Thyroid gland (tissue), 4 donors: ENCODE measurements at regions not wholly inside any gene's neighbourhood (a gene's known extent, or its start where the extent isn't known, plus 50 kb on each side); places are given as distances from the start of the nearest gene placed in this dataset.

Experiments
- DNase-seq, 2 donors: peaks; one replicate each; pipeline ENCODE4 v3.0.0-alpha.2; 2019
- H3K27ac ChIP-seq, 3 donors: fragments of 200-600 bp; sonication (generic); 1 replicate in 2 of 3; 2 replicates in 1 of 3; pipeline ENCODE4 v1.5.1; 2016 to 2019; ENCODE audit warnings: mild to moderate bottlenecking in 1 of 3, moderate library complexity in 1 of 3
- H3K27me3 ChIP-seq: fragments of 200-600 bp; sonication (generic); one replicate; pipeline ENCODE4 v1.5.1; 2019
- H3K36me3 ChIP-seq, 2 donors: fragments of 200-600 bp; sonication (generic); one replicate each; pipeline ENCODE4 v1.5.1; 2016 to 2019
- H3K4me1 ChIP-seq, 2 donors: fragments of 200-600 bp; sonication (generic); one replicate each; pipeline ENCODE4 v1.5.1; 2017 to 2019
- H3K4me3 ChIP-seq, 3 donors: fragments of 200-600 bp; sonication (generic); replicated peaks in 1 of 3; 1 replicate in 2 of 3; 2 replicates in 1 of 3; pipeline ENCODE4 v1.5.1; 2016; ENCODE audit warnings: mild to moderate bottlenecking in 1 of 3
- H3K9me3 ChIP-seq: fragments of 200-600 bp; sonication (generic); one replicate; pipeline ENCODE4 v1.5.1; 2017
- POLR2A ChIP-seq, 2 donors: fragments of 450-650 bp; IDR thresholded peaks; one replicate each; pipeline ENCODE4 v1.6.1; 2017; ENCODE audit warnings: antibody characterized with exemption in 2 of 2, mild to moderate bottlenecking in 2 of 2, moderate library complexity in 1 of 2
- WGBS, 2 donors: methylation state at CpG; one replicate each; pipeline ENCODE4 v1.1.5; 2017; 5-methylcytosine and 5-hydroxymethylcytosine counted together
- intact Hi-C: fragments of 100-400 bp; cut with DNase I; formaldehyde crosslinking; loops from one replicate; pipeline ENCODE4 v1.15.1; 2023
- TF ChIP-seq, protein P1 (sequence below), 6 experiments: fragments of 200-600 bp in 3 of 6; fragments of 450-650 bp in 3 of 6; sonication (generic) in 3 of 6; IDR thresholded peaks; one replicate each; pipeline ENCODE4 v1.5.1; 2016 to 2019; ENCODE audit warnings: antibody characterized with exemption in 6 of 6, mild to moderate bottlenecking in 2 of 6, inconsistent platforms in 1 of 6, moderate library complexity in 1 of 6

DNA sequence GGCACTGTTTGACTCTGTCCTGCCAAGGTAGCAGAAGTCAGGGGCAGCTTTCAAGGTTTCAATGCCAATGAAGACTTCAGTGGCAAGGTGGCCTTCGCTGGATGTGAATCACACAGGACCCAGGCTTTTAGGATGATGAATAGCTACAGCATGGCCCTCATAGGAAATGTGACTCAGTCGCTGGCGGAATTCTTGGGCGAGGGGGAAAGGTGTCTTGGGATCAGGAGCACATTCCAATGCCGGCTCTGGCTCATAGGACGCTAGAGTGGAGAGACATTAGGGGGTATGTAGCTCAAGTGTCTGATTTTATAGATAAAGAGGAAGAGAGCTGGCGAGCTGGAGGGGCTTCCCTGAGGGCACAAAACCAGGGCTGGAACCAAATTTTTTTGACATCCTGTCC is 68.6 kb downstream of the SMIM21 start:
- intact Hi-C loops, result no loop called here
- 83 to 88% methylated on average over 7 of the region's 7 CpGs for WGBS, 2 donors

GRCh38 chr18:75353357-75353756 is 74.1 kb downstream of the SMIM21 start:
- no peak for DNase-seq
- intact Hi-C loops, result no loop called here
- no peak overlapping the region for H3K27ac ChIP-seq
- H3K4me3 ChIP-seq, result no peak overlapping the region
- no peaks in the 10 kb centered on the region for H3K36me3 ChIP-seq
- H3K4me1 ChIP-seq, result no peaks in the 10 kb centered on the region
- H3K9me3 ChIP-seq, result no peaks in the 10 kb centered on the region
- H3K27me3 ChIP-seq, result no peaks in the 10 kb centered on the region
- TF ChIP-seq, protein P1, sequence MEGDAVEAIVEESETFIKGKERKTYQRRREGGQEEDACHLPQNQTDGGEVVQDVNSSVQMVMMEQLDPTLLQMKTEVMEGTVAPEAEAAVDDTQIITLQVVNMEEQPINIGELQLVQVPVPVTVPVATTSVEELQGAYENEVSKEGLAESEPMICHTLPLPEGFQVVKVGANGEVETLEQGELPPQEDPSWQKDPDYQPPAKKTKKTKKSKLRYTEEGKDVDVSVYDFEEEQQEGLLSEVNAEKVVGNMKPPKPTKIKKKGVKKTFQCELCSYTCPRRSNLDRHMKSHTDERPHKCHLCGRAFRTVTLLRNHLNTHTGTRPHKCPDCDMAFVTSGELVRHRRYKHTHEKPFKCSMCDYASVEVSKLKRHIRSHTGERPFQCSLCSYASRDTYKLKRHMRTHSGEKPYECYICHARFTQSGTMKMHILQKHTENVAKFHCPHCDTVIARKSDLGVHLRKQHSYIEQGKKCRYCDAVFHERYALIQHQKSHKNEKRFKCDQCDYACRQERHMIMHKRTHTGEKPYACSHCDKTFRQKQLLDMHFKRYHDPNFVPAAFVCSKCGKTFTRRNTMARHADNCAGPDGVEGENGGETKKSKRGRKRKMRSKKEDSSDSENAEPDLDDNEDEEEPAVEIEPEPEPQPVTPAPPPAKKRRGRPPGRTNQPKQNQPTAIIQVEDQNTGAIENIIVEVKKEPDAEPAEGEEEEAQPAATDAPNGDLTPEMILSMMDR (IDR thresholded peaks at IDR 0.05), result no peak
- no peak for TF ChIP-seq POLR2A (IDR thresholded peaks at IDR 0.05)
- 46 to 69% methylated on average over 2 of the region's 2 CpGs for WGBS, 2 donors

More for the DNA sequence above, 68.6 kb downstream of the SMIM21 start:
- no peaks in the 10 kb centered on the region for H3K36me3 ChIP-seq
- TF ChIP-seq, protein P1 (IDR thresholded peaks at IDR 0.05), result no peak
- no peak for TF ChIP-seq POLR2A (IDR thresholded peaks at IDR 0.05)
- no peaks in the 10 kb centered on the region for H3K4me1 ChIP-seq
- no peak overlapping the region for H3K27ac ChIP-seq
- no peak overlapping the region for H3K4me3 ChIP-seq
- no peak for DNase-seq
- H3K27me3 ChIP-seq, result no peaks in the 10 kb centered on the region
- H3K9me3 ChIP-seq, result no peaks in the 10 kb centered on the region

GRCh38 chr18:75351409-75351808 is 76.1 kb downstream of the SMIM21 start:
- H3K9me3 ChIP-seq, result no peaks in the 10 kb centered on the region
- H3K4me3 ChIP-seq, result no peak overlapping the region
- 94 to 95% methylated on average over 5 of the region's 5 CpGs for WGBS, 2 donors
- intact Hi-C loops, result no loop called here
- no peaks in the 10 kb centered on the region for H3K36me3 ChIP-seq
- DNase-seq, result no peak
- TF ChIP-seq, protein P1 (IDR thresholded peaks at IDR 0.05), result no peak
- TF ChIP-seq POLR2A (IDR thresholded peaks at IDR 0.05), result no peak
- H3K27me3 ChIP-seq, result no peaks in the 10 kb centered on the region
- H3K27ac ChIP-seq, result no peak overlapping the region
- H3K4me1 ChIP-seq, result no peaks in the 10 kb centered on the region

- intact Hi-C loops, result no loop called here
- no peaks in the 10 kb centered on the region for H3K36me3 ChIP-seq
These were observed 76.6 kb downstream of the SMIM21 start for GRCh38 chr18:75350857-75351256.

GRCh38 chr18:75350512-75350839 is 77.0 kb downstream of the SMIM21 start:
- no peaks in the 10 kb centered on the region for H3K4me1 ChIP-seq

More at GRCh38 chr18:75350857-75351256, 76.6 kb downstream of the SMIM21 start:
- no peak for TF ChIP-seq POLR2A (IDR thresholded peaks at IDR 0.05)
- TF ChIP-seq, protein P1 (IDR thresholded peaks at IDR 0.05), result no peak
- Histone ChIP-seq H3K27me3 (no peaks in the 10 kb centered on the region), H3K9me3 (no peaks in the 10 kb centered on the region), H3K27ac (no peak overlapping the region), H3K4me3 (no peak overlapping the region), H3K4me1 (no peaks in the 10 kb centered on the region)
- WGBS, 2 donors, result 71 to 73% methylated on average over 9 of the region's 9 CpGs
- no peak for DNase-seq

More at GRCh38 chr18:75350512-75350839, 77.0 kb downstream of the SMIM21 start:
- H3K27me3 ChIP-seq, result no peaks in the 10 kb centered on the region
- intact Hi-C loops, result no loop called here
- H3K36me3 ChIP-seq, result no peaks in the 10 kb centered on the region
- no peak overlapping the region for H3K4me3 ChIP-seq
- DNase-seq, result no peak
- no peak for TF ChIP-seq POLR2A (IDR thresholded peaks at IDR 0.05)
- TF ChIP-seq, protein P1 (IDR thresholded peaks at IDR 0.05), result no peak
- H3K9me3 ChIP-seq, result no peaks in the 10 kb centered on the region
- H3K27ac ChIP-seq, result no peak overlapping the region
- WGBS, 2 donors, result 82% methylated on average over 3 of the region's 3 CpGs
